OCI-M2 (cell line): ENCODE measurements at regions not wholly inside any gene's neighbourhood (a gene's known extent, or its start where the extent isn't known, plus 50 kb on each side); places are given as distances from the start of the nearest gene placed in this dataset.

ENCODE experiments used
- DNase-seq: peaks from one replicate; lab custom pipeline; 2025; ENCODE audit not compliant: unreplicated experiment; lab: John Stamatoyannopoulos, UW

DNA sequence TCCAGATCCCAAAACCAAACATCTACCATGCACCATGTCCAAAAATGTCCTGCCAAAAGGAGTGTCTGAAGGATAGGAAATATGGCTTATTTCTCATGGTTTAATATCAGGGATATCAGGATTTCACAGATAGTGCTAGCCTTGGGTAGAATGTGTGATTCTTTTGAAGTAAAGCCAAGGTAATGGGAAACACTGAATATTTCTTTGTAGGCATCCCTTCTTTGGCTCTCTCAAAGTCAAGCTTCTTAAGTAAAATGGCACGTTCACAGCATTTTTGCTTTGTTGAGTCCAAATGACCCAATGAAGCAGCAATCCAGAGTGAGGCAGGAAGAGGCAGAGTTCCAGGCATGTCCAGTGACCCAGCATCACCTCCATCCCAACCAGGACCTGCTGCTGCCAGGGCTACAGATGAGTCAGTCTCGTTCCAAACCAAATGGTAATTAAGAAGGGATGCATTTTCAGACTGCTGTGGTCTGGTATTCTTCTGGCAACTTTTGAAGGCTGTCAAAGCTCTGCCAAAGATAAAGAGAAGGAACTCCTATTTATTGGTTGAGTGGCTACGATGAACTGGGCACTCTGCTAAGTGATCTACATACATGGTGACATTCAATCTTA is 678.8 kb upstream of the KLF4 start:
- no peak for DNase-seq

DNA sequence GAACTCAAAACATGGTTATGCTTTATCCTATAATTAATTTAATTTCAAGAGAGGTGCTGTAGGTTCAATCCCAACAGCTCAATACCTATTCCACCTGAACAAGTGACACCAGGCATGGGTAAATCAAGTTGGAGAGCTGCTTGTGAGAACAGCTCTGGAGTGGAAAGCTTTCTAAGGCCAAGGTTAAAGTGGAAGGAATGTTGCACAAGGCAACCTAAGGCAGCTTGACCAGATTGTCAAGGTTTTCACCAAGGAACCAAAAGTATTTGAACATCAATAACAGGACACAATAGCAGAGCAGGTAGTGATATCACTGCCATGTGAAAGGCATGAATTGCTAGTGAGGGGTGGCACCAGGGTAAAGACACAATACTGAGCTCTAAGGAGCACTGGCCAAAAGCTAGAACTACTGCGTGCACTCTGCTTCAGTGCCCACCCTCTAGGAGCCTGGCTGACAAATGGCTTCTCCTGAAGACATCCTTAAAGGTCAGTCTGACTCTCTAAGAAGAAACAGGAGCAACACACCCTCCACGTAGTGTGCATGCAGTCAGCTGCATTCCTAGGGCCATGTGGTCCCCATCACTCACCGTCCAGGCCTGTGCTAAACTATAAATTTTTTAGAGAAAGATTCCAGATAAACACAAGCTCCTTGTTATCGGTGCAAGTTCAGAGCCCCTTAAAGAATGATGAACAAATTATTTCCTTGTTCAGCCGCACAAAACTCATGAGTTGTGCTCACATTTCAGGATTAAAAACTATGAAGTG is 677.7 kb upstream of the KLF4 start:
- DNase-seq = no peak

DNA sequence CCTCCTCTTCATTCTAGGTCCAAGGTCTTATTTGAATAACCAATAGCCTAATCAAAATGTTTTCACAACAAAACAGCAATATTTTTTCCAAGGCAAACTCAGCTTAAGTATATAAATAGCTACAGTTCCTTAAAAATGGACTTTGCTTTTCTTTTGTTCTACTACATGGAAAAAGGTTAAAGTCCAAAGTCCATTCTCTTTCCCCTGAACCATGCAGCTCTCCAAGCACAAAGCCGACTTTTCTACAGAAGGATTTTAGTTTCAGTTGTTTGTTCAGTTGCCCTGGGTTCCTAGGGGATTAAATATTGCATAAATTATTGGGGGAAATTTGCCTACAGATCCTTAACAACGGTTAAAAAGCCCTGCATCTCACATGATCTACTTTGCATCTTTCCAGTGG is 677.0 kb upstream of the KLF4 start:
- DNase-seq = no peak

DNA sequence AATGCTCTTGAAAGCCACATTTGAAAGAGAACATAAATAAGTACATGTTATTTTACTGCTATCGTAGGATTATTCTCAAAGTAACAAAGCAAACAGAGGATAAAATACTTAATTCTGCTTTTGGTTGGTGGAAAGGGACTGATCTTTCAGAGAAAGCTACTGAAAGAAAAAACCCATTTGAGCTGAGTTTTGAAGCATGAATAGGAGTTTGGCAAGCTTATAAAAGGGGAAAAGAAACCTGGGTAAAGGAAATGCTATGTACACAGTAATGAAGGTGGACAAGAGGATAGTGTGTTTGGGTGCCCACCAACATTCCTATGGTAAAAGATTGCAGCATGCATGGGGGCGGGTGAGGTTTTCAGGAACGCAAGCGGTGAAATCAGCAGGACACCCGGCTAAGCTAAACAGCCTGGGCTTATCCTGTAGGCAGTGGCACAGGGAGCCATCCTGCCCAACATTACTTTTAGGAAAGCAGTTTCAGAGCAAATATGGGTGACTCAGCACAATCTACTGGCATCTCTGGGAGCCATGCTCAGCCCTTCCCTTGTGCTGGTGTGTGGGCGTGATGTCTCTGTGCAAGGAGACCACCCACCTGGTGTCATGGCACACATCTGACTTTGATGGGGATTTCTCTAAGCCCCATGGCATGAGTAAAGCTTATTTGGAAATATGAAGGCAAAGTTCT is 673.9 kb upstream of the KLF4 start:
- DNase-seq = no peak

DNA sequence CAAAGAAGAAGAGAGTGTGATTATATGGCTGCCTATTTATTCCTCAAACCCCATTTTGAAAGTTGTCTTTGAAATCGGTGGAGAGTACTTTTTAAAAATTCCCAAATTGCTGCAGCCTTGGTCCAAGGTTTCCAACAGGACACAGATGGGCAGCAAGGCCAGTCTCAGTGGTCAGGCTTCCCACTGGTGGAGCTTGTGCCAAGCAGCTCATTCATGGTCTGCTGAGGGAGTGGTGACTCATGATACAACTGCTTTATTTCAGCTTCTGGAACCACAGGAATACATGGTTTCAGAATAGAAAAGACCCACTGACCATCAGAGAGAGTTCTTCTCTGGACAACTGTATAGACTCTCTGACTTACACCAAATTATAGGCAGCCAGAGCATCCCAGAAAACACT is 673.1 kb upstream of the KLF4 start:
- no peak for DNase-seq

DNA sequence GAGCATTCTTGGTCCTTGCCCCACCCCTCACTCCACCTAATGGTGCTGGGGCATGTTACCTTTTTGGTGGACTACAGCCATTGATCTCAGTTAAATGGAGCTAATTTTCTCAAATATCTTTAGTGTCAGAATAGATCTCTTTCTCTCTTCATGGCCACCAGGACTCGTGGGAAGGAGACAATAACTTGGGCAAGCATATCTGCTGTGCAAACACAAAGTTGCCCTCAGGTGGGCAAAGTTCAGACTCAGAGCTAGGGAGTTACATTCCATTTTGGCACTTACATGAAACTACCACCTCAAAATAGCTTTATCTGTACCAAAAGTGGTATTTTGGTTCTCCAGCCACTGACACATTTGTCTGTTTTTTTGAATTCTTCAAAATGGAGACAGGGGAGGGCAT is 671.9 kb upstream of the KLF4 start:
- no peak for DNase-seq

DNA sequence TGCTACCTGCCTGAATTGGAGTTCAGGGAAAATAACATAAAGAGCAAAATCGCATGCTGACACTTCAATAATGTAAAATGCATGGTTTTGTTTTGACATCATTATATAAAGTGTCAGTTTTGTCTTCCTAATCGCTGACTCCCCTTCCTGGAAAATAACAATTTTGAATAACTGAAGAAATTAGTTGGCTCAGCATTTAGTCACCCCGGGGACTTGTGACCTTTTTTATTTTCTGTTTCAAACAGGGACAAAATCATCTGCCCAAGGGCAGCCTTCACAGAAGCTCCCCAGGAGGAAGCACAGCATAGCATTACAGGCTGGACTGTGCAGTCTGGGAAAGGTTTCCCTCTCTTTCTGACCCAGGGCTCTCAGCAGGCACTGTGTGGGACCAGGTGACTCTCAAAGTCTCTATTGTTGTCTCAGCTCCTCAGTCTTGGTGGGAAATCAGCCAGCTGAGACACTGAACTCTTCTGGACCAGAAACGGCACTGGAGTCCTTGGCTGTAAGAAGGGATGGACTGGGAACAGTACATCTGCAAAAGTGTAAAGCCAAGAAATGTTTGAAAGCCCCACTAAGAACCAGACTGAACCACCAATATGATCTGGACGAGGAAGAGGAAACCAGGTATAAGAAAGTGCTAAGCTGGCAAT is 671.3 kb upstream of the KLF4 start:
- no peak for DNase-seq

DNA sequence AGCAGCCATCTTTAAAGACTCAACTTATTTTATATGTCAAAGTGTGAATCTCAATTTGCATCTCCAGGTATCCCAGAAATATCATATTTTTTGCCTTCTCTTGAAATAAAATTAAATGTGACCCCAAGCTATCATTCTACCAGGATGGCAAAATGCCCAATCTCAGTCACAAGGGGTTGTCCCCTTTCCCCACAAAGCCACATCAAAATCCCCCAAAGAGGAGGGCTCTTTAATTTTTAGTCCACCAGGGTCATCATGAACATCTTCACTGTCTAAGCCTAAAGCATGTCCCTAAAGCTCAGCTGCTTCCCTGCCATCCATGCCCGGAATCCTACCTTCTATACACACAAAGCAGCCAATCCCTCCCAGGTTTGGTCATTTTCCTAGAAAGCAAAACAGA is 670.5 kb upstream of the KLF4 start:
- DNase-seq = no peak

DNA sequence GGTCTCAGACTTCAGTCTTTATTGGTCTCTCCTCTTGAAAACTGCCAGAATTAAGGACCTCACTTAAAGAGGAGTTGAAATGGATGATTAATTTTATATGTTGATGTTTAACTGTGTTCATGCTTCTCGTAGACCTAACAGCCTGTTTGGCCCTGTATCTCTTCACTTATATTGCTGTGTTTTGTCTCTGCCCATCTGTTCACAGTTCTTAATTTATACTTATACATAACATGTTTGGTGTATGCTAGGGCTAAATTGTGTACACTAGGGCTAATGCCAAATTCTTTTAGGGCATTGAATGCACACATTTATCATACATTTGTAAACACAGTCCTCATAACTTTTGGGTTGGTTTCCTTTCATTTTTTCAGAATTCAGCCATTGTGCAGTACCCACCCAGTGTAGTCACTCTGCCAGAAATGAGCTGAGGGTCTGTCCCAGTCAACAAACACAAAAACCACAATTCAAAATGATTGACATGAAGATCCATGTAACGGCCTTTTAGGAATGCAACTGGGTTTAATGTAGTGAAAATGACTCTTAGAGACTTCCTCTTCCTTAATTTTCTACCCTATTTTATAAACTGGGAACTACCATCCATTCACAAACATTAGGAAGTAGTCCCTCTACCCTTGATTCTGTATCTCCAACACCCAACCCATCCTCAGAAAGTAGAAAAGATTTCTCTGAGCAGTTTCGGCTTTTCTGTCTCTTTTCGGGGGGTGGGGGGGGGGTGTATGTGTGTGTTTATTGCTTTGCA is 668.8 kb upstream of the KLF4 start:
- DNase-seq = no peak

DNA sequence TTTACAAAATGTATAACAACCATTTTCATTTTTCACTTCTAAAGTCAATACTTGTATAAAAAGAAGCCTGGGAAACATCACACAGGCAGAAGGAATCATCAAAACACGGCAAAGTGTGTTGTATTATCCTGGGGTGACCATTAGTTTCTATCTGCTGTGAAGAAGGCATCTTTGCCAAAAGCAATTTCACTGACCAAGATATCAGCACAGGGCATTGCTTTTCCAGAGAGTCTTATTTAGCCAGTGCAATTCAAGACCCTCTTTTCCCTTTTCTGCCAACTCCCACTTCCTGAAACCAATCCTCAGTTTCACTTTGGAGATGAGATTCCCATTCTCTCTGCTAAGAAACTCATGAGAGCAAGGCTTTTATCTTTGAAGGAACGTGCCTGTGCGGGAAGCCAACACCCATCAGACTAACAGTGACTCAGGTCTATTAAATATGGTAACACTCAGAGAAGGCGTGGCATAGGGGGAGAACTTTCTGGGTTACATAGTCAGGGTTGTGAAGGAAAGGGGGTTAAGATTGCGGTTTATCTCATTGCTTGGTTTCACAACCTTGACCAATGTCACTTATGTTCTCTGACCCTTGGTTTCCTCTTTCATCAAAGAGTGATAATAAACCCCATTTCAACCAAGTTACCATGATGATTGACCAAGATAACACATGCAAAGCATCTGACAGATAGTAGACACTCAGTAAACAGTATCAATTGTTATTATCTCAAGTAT is 666.9 kb upstream of the KLF4 start:
- no peak for DNase-seq

DNA sequence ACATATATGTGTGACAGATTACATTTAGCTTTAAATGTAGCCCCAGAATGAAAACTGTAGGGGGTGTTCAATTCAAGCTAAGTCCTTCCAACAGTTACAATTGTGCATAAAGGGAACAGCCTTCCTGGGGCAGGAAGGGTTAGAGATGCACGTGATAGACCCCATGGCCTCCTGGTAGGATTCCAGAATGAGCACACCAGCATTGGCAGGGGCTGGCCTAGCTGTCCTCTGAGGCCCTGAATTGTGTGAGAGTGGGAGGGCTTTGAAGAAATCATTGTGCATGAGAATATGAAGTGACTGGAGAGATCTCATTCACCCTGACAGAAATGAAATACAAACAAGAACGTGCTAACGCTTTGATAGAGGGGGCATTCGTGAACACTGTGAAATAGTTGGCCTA is 663.8 kb upstream of the KLF4 start:
- DNase-seq = no peak

DNA sequence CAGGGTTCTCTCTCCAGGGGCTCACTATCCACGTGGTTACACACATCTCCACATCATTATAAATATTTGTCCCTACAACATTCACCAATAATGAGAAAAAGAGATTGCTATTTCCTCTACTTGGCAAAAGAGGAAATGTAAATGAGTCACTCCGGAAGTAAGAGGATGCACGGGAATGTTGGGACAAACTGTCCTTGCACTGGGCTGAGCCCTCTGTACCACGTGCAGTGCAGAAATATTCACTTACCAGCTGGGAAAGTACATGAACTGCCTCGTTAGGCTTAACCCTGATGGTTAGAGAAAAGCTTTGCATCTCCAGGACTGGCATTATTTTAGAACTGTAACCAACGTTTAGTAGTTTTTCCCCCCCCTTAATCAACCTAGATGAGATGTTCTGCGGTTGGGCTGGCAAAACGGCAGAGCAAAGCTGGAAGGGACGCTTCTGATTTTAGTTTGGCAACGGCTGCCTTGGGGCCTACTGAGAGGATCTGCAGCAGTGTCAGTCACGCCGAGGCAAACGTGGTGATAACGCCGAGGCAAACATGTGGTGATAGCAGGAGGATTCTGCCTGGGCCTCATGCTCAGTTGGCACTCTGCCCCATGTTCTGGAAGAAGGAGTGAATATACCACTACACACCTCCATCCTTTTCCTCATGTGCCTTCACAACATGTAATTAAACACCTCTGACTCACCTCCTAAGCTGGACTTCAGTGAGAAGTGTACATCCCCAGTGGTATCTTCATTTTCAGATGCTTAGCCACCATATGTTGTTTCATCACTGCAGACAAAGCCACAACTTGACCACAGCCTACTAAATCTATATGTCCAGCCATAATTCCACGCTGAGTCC is 661.4 kb upstream of the KLF4 start:
- no peak for DNase-seq

DNA sequence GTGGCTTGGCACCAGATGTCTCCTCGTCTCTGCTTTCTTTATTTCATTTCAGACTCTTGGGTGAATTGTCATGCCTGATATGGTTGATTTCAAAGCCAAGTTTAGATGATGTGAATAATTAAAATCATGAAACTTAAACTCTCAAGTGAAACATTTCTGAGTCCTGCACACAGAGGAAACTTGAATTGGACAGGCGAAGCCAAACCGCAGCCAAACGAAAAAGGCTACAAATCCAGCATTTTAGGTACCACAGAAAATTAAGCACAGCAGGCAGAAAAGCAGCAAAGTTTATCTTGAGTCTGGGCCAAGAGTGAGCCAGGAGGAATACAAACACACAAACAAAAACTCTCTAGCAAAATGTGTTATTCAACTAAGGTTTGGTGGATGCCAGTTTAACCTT is 659.8 kb upstream of the KLF4 start:
- no peak for DNase-seq

DNA sequence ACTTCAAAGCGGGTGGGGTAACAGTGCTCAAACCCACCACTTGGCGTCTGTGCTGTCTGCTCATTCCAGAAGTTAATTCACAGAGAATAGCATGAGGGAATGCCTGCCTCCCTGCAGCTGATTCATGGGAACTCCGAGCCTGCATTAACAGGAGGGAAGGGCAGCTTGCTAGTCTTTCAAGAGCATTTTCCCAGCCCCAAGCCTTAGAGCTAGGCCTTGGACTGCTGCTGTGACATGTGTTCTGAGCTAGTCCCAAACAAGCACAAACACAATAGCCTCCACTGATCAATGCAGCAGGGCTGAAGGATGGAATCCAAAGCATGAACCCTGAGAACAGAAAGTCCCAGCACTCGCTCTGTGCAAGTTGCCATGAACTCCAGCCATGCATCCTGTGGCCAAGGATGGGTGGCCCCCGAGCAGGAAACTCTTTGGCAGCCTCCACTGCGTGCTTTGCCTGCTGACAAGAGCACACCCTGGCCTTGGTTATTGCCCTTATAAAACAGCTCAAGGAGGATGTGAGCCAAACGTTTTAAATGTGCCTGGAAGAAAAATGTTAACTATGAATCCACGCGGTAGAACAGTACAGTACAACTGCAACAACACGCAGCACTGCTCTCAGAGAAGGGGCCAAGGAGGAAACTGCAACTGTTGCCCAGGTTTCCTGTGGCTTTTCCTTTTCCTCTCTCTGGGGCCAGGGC is 653.1 kb upstream of the KLF4 start:
- DNase-seq = no peak

DNA sequence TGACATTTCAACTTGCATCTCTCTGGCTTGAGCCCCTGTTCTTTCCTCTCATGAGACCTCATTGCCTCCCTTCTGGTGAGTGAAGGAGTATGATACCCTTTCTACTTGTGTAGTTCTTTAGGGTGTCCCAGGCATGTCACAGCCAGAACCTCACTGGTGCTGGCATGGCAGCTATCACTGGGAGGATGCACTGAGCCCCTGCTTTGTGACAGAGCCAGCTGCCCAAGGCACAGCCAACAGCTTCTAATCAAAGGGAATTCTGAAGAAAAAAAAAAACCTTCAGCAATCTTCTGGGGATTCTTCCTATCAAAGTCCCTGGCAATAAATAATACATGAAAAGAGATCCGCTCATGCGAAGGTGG is 652.6 kb upstream of the KLF4 start:
- DNase-seq = no peak

DNA sequence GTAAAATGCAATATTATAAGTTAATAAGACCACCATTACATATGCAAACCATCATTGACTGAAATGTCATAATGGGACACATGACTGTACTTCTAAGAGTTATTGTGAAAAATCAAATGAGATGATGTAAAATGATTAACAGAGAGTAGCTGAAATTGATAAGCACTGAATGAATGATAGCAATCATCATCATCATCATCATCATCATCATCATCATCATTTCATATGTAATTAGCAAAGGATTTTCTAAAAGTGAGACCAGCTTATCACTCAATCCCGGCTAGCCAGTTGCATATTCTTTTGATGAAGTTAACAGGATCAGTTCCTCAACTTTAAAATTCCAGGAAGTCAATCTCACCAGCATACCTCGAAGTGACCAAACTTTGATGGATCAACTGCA is 650.3 kb upstream of the KLF4 start:
- no peak for DNase-seq

DNA sequence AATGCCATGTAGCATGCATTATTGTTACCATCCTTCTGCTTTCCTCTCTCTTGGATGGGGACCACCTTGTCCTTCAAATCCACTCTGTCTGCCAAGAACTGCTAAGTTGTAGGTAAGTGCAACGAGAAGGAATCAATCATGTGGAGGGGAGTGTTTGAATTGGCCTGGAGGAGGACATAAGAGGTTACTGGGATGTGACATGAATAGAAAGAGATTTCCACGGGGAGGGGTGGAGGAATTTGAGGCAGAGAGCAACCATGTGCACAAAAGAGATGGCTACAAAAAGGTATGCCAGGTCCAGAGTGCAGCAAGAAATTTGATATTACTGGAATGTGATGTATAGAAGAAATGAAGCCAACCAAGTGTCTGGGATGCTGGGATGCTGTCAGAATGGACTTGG is 648.9 kb upstream of the KLF4 start:
- DNase-seq = no peak

DNA sequence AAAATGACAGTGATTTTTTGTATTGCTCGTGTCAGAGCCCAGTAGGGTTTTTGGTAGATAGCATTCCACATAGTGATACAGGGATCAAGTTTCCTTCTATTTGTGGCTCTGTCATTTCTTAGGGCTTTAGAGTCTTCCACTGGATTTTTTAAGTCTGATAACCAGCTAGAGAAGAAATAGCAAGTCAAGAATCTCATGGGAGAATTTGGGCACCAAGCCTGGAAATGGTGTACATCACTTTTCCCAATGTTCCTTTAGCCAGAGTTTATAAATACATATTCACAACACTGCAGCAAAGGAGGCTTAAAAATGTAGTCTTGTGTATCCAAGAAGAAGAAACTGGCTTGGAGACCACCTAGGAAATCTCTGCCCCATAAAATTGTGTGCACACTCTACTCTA is 647.1 kb upstream of the KLF4 start:
- DNase-seq = no peak

DNA sequence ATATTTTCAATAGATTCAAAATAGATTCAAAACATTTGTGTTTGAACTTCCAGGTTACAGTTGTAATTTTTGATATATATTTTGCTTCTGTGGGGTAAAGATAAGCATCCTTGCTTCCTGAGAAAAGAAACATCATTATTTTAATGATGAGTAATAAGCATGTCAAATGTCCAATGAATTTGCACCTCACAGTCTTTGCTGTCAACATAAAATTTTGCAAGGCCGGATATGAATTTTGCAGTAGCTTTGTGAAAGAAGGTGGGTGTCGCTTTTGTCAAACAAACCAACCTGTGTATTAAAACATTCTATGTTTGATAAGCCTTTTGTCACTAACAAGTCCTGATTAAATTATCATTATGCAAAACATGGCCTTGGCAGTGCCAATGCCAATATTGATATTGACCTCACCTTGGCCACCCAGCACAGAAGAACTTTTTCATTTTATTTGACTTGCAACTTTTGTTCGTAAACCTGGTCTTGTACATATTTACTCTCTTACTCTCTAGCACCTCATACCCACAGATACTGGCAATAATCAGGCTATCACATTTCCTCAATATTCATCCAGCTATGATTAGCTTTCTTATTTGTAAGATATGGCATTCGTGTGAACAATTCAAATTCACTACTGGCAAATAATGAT is 645.0 kb upstream of the KLF4 start:
- no peak for DNase-seq
